ENCODE measurements at regions not wholly inside any gene's neighbourhood (a gene's known extent, or its start where the extent isn't known, plus 50 kb on each side); places are given as distances from the start of the nearest gene placed in this dataset.

GRCh38 chr1:4951601-4952000 lies 297.2 kb downstream of the AJAP1 start:
- BruUV-seq (replicated peaks) = no TSS peak
- H3K4me3 Mint-ChIP-seq (ENCODE audit: unreplicated experiment) = no peak overlapping the region
- Histone ChIP-seq H3K27me3 (replicated peaks; ENCODE audit: control insufficient read depth, insufficient read depth, low read length) (no peaks in the 10 kb centered on the region), H3K4me3 (ENCODE audit: low read depth, low read length) (no peak overlapping the region), H3K9me3 (no peaks in the 10 kb centered on the region), H3K4me1 (no peaks in the 10 kb centered on the region), H3K36me3 (ENCODE audit: control insufficient read depth, insufficient read depth, low read length) (no peaks in the 10 kb centered on the region)
- DNase-seq = no peak
- intact Hi-C loops (cut with micrococcal nuclease; ENCODE audit: unreplicated experiment) = no loop called here
- H3K9me3 Mint-ChIP-seq (ENCODE audit: unreplicated experiment) = peaks cover 20% of the 10 kb centered on the region
- no peak overlapping the region for H3K27ac Mint-ChIP-seq (ENCODE audit: unreplicated experiment)
- H3K4me1 Mint-ChIP-seq (ENCODE audit: low read depth, unreplicated experiment) = no peaks in the 10 kb centered on the region
- TF ChIP-seq CTCF (IDR thresholded peaks at IDR 0.05; ENCODE audit: insufficient read depth in 1 of 2, low read depth in 1 of 2, low read length in 1 of 2, severe bottlenecking in 1 of 2, unreplicated experiment in 1 of 2) = no peak
- ChIA-PET POLR2A (no interaction called here), CTCF (no interaction called here)
- no peaks in the 10 kb centered on the region for H3K27me3 Mint-ChIP-seq (ENCODE audit: insufficient read depth, unreplicated experiment)
- H3K36me3 Mint-ChIP-seq (ENCODE audit: insufficient read depth, unreplicated experiment) = no peaks in the 10 kb centered on the region

GRCh38 chr1:4946343-4946742 lies 291.9 kb downstream of the AJAP1 start:
- Histone ChIP-seq H3K4me3 (ENCODE audit: low read depth, low read length) (no peak overlapping the region), H3K9me3 (no peaks in the 10 kb centered on the region), H3K36me3 (ENCODE audit: control insufficient read depth, insufficient read depth, low read length) (no peaks in the 10 kb centered on the region), H3K27me3 (replicated peaks; ENCODE audit: control insufficient read depth, insufficient read depth, low read length) (no peaks in the 10 kb centered on the region), H3K4me1 (no peaks in the 10 kb centered on the region)
- POLR2A ChIA-PET = no interaction called here
- CTCF ChIA-PET = no interaction called here
- H3K4me3 Mint-ChIP-seq (ENCODE audit: unreplicated experiment) = no peak overlapping the region
- no peak for DNase-seq
- H3K36me3 Mint-ChIP-seq (ENCODE audit: insufficient read depth, unreplicated experiment) = no peaks in the 10 kb centered on the region
- intact Hi-C loops (cut with micrococcal nuclease; ENCODE audit: unreplicated experiment) = no loop called here
- H3K9me3 Mint-ChIP-seq (ENCODE audit: unreplicated experiment) = no peaks in the 10 kb centered on the region
- H3K27ac Mint-ChIP-seq (ENCODE audit: unreplicated experiment) = no peak overlapping the region
- TF ChIP-seq CTCF (IDR thresholded peaks at IDR 0.05; ENCODE audit: insufficient read depth in 1 of 2, low read depth in 1 of 2, low read length in 1 of 2, severe bottlenecking in 1 of 2, unreplicated experiment in 1 of 2) = no peak
- BruUV-seq (replicated peaks) = no TSS peak
- no peaks in the 10 kb centered on the region for H3K4me1 Mint-ChIP-seq (ENCODE audit: low read depth, unreplicated experiment)
- peaks cover 5% of the 10 kb centered on the region for H3K27me3 Mint-ChIP-seq (ENCODE audit: insufficient read depth, unreplicated experiment)

GRCh38 chr1:4944911-4945310 lies 290.5 kb downstream of the AJAP1 start:
- H3K36me3 ChIP-seq (ENCODE audit: control insufficient read depth, insufficient read depth, low read length) = no peaks in the 10 kb centered on the region
- H3K4me1 ChIP-seq = no peaks in the 10 kb centered on the region
- no peak overlapping the region for H3K4me3 ChIP-seq (ENCODE audit: low read depth, low read length)
- CTCF ChIA-PET = no interaction called here
- intact Hi-C loops (cut with micrococcal nuclease; ENCODE audit: unreplicated experiment) = no loop called here
- Mint-ChIP-seq H3K36me3 (ENCODE audit: insufficient read depth, unreplicated experiment) (no peaks in the 10 kb centered on the region), H3K27me3 (ENCODE audit: insufficient read depth, unreplicated experiment) (peaks cover 5% of the 10 kb centered on the region), H3K4me3 (ENCODE audit: unreplicated experiment) (no peak overlapping the region), H3K4me1 (ENCODE audit: low read depth, unreplicated experiment) (no peaks in the 10 kb centered on the region), H3K9me3 (ENCODE audit: unreplicated experiment) (peaks cover 4% of the 10 kb centered on the region), H3K27ac (ENCODE audit: unreplicated experiment) (no peak overlapping the region)
- DNase-seq = no peak
- no peaks in the 10 kb centered on the region for H3K9me3 ChIP-seq
- POLR2A ChIA-PET = no interaction called here
- BruUV-seq (replicated peaks) = no TSS peak
- H3K27me3 ChIP-seq (replicated peaks; ENCODE audit: control insufficient read depth, insufficient read depth, low read length) = no peaks in the 10 kb centered on the region
- TF ChIP-seq CTCF (IDR thresholded peaks at IDR 0.05; ENCODE audit: insufficient read depth in 1 of 2, low read depth in 1 of 2, low read length in 1 of 2, severe bottlenecking in 1 of 2, unreplicated experiment in 1 of 2) = no peak

Data from Caco-2 (cell line).